HG03196 (cell line): ENCODE measurements at regions not wholly inside any gene's neighbourhood (a gene's known extent, or its start where the extent isn't known, plus 50 kb on each side); places are given as distances from the start of the nearest gene placed in this dataset.

Experiments
- ATAC-seq: cut with Tn5 transposase; IDR thresholded peaks from one replicate; pipeline ENCODE4 v1.9.1; 2021; ENCODE audit not compliant: unreplicated experiment

DNA sequence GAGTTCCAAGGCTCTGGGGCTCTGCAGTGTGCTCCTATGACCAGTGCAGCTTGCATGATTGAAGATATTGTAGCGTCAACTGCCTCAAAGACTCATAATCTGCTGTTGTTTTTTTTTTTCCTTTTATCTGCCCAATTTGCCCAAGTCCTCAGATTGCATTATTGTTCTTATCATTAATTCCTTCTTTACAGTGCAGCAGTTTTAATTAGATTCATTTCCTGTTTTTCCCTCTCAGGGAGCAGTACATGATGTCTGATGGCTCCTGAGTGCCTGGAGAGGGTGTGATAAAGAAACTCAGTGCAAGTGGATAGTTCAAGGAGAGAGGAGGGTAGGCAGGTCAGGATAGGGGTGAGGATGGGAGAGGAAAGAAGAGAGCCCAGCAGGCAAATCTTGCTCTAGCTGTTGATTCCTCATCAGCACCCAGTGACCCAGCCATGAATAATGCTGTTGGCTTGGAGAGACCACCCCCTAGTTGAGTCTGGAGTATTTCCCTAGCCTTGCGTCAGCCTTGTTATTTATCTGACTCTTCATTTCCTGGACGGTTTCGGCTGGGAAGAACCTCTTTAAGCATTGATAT lies 219.6 kb upstream of the SESN3 start:
- ATAC-seq, result no peak

- no peak for ATAC-seq
Measured at GRCh38 chr11:95445746-95446333, 214.8 kb upstream of the SESN3 start.

DNA sequence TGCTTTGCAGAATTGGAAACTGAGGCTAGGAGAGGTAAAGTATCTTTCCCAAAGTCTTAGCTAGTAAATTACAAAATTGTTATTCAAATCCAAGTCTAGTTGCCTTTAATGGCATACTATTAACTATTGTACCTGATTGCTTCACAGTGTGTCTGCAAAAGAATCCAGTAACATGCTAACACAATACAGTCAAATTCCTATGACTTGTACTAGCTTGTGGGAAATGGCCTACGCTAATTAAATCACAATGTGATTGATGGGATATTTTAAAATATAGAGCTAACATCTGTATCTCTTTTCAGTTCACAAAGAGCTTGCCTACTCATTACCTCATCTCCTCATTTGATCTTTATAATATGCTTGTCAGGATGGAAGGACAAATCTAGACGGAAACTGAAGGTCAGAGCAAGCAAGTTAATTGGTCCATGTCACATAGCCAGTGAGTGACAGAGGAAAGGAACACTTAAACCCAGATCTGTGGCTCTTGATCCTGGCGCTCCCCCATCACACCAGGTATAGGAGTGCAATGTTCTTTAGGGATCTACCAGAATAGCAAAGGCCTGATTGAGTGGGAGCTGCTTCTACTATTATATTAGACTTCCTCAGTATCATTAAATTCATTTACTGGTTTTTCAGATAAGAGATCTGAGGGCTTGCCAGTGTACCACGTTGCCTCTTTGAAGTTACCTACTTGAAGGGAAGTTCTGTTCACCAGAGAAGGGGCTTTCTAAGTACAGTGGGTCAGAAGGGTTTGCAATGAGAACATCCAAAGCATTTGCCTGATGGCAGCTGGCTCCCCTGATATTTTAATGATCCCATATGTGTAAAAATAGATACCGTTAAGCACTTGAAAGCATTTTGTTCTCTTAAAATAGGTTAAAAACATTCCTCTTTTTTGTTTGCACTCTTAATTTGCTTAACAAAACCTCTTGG lies 213.6 kb upstream of the SESN3 start:
- no peak for ATAC-seq

- no peak for ATAC-seq
Measured at GRCh38 chr11:95443386-95443785, 212.4 kb upstream of the SESN3 start.

- ATAC-seq, result no peak
Measured at GRCh38 chr11:95442531-95443050, 211.6 kb upstream of the SESN3 start.

DNA sequence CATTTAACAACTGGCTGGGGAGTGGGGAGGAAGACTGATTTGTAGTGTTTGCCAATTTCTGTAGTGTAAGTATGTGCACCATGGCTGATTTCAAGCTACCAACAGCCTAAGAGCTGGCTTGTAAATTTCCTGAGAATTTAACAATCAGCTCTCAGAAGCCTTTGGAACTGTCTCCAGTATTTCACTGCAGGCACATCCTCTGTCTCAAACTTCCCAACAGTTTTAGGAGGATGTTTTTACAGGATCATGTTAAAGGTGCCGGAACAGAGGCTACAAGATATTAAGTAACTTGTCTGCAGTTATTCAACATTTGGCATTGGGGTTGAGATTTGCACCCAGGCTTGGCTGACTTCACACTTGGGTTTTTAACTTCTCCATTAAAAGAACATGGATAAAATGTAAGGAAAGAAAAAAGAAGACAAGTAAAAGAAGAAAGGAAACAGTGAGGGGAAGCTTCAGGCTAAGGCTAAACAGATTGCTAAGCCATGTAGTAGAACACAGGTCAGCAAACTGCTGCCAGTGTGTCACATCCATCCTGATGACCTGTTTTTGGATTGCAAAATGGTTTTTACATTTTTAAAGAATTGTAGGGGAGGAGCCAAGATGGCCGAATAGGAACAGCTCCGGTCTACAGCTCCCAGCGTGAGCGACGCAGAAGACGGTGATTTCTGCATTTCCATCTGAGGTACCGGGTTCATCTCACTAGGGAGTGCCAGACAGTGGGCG lies 204.8 kb upstream of the SESN3 start:
- no peak for ATAC-seq

DNA sequence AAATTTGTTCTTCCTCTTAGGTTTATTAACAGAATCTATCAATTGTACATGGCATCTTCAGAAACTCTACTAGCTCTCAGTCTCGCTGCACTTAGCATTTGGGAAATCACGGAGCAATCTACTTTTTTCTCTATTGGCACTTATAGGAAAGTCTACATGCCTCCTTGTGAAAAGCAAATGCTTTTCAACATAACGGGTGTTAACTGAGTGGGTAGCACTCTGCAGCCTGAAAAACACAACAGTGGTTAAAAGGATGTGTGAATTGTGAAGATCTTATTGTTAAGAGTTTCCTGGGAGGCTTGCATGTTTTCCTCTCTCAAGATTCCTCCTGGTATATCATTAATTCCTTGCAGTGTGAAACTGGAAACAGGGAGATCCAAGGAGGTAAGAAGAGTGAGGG lies 204.2 kb upstream of the SESN3 start:
- ATAC-seq, result no peak

GRCh38 chr11:95434489-95435057 lies 203.6 kb upstream of the SESN3 start:
- no peak for ATAC-seq

DNA sequence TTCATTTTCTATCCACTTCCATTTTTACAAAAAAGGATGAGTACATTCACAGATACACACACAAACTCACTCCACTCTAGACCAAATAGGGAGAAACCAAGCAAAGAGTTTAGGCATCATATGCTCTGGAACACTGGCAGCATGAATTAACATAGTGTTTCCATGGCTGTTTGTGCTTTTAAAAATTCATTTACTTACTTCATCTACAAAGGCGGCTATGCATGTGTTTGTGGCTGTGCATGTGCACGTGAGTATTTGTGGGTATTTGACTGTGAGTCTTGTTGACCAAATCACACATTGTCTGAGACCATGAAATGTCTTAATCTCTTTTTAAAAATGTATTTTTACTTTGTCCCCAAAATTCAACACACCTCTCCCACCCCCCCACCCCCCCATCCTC lies 203.0 kb upstream of the SESN3 start:
- no peak for ATAC-seq

- ATAC-seq, result no peak
Measured at GRCh38 chr11:95432714-95433503, 201.9 kb upstream of the SESN3 start.

GRCh38 chr11:95429376-95429907 lies 198.4 kb upstream of the SESN3 start:
- ATAC-seq, result no peak

DNA sequence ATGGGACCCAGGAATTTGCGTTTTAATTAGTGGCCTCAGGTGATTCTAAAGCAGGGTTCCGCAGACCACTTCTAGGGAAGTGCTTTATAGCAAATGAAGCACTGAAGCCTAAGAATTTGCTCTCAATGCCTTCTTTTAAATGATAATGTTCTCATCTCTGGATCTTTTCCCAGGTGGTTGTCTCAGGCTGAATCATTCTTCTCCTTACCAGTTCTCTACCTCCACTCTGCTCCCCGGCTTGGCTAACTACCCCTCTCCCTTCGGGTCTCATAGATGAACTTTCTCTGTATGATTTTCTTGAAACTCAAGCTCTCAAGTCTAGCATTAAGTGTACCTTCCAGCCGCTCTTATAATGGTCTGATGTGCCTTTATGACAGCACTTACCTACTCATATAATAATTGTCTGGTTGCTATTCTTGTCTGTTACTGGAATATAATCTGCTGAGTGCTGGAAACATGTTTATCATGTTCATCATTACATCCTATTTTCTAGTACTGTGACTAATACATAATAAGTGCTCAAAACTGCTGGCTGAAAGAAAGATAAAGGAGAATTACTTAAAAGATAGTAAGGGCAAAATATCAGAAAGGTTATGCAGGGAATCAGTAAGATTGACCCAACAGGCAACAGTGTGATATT lies 195.9 kb upstream of the SESN3 start:
- ATAC-seq, result no peak

GRCh38 chr11:95419915-95420314 lies 188.9 kb upstream of the SESN3 start:
- no peak for ATAC-seq

DNA sequence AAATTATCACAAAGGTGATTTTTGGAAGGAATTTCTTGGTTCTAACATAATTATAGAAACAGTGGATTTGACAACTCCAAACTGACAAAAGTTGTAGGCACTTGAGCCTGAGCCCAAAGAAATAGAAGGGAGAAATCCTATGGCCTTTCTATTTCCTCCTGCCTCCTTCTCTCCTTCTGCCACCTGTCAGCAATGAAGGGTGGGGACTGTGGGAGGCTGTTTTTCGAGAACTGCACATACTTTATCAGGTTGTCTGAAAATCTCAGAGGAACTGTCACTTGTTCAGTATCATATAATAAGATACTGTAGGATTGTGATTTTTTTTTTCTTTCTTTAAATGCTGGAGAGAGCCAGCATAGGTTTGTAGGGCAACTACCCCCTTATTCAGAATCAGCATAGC lies 187.9 kb upstream of the SESN3 start:
- no peak for ATAC-seq

DNA sequence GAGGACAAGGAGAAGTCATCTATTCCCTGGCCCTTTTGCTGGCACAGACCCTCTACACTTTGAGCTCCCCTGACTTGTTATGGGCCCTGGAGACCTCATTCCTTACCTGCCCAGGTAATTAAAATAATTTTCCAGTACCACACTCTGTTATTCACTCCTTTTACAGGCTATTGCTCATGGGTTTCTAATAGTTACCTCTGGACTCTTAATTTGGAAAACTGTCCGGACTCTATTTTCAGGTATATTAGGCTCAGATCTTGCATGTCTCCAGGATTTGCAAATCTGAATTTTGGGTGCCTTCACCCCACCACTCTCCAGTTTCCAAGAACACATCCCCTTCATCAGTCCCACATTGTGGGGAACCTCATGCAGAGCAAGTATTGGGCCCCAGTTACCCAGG lies 186.8 kb upstream of the SESN3 start:
- ATAC-seq, result no peak

DNA sequence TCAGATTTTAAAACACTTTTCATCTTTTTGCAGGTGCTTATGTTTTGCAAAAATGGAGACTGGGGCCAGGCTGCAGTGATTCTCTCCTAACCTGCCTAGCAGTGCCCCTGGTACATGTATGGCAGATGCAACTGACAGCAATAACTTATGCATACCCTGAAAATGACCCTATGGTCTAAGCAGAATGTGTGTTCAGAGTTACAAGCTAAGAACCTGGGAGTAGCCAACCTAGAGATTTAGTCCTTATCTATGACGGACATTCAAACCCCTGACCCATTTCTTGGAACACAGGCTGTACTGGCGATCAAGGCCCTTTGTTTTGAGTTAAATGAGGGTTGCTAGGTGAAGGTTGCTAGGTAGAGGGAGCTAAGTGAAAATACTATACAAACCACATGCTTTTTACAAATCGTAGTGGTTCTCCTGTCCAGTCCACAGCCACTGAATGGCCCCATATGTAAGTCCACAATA lies 184.9 kb upstream of the SESN3 start:
- ATAC-seq, result no peak

- ATAC-seq, result no peak
Measured at GRCh38 chr11:95414217-95414616, 183.2 kb upstream of the SESN3 start.

DNA sequence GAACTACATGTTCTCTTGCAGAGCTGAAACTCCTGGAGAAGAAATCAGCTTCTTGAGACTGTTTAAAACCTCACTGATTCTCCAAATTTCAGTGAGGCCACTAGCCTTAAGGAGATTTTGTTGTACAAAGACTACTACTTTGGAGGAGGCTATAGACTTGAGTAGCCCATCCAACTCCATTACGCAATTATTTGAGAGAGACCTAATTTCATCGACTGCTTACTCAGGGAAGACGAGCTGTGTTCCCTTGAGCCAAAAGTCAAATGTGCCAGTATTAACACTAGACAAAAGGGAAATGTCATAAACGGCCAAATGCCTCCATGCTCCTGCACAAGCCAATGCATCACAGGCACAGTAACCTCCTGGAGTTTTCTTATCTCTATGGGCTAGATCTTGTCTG lies 182.8 kb upstream of the SESN3 start:
- ATAC-seq, result no peak

DNA sequence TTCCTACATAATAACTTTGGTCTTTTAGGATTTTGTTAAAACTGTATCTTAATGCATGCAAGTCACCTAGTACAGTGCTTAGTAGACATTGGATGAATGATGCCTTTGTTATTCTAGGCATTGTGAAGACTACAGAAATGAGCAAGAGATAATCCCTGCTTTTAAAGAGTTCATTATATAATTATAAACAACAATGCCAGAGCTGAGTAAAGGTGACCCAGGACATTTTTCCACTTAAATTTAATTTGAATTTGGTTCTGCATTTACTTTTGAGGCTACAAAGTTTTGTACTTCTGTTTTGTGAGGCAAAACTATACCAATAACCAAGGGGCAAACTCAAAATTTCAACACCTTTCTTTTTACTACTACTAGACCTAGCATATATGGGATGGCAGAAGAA lies 182.0 kb upstream of the SESN3 start:
- no peak for ATAC-seq
